ENCODE measurements at regions not wholly inside any gene's neighbourhood (a gene's known extent, or its start where the extent isn't known, plus 50 kb on each side); places are given as distances from the start of the nearest gene placed in this dataset.

DNA sequence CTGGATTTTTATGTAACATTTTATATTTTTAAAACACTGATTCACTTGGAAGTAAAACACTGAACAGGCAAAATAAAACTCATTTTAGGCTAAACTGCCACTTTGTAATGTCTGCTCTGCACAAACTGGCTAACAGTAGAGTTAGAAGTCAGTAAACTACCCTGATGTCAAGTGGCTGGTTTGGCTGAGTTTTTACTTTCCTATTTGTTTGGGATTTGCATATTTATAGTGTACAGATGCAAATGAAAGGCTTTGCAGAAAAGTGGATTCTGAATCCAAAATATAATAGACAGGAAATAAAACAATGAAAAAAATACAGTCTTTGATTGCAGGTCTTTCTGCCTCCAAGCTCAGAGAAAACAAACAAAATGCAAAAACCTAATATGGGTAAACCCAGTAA is 213.1 kb downstream of the CDH26 start:
- H3K36me3 Mint-ChIP-seq (ENCODE audit: unreplicated experiment) = no peaks in the 10 kb centered on the region
- DNase-seq (ENCODE audit: extremely low spot score, unreplicated experiment) = no peak
- no peaks in the 10 kb centered on the region for H3K4me1 Mint-ChIP-seq (ENCODE audit: unreplicated experiment)
- H3K27me3 Mint-ChIP-seq (ENCODE audit: unreplicated experiment) = no peaks in the 10 kb centered on the region
- no peak for TF ChIP-seq CTCF (IDR thresholded peaks at IDR 0.05)
- no peak overlapping the region for H3K27ac Mint-ChIP-seq (ENCODE audit: unreplicated experiment)
- H3K4me3 Mint-ChIP-seq (ENCODE audit: unreplicated experiment) = no peak overlapping the region
- H3K9me3 Mint-ChIP-seq (ENCODE audit: unreplicated experiment) = peaks cover 5% of the 10 kb centered on the region

DNA sequence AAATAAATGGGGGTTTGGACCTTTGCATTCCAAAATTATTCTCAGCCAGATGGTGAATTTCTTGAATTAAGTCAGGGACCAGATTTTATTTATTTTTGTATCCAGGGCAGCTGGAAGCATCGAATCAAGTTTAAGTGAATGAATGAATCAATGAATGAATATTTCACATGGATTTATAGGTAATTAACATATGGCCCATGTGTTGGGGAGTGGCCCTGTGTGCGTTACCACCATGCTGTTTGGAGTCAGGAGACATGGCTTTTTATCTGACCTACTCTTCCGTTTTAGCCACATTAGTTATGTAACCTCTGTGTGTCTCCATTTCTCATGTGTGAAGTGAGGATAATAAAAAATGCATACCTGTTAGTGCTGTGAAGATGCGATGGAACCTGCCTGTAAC is 213.5 kb downstream of the CDH26 start:
- H3K27ac Mint-ChIP-seq (ENCODE audit: unreplicated experiment) = no peak overlapping the region
- H3K36me3 Mint-ChIP-seq (ENCODE audit: unreplicated experiment) = no peaks in the 10 kb centered on the region
- DNase-seq (ENCODE audit: extremely low spot score, unreplicated experiment) = no peak
- peaks cover 5% of the 10 kb centered on the region for H3K9me3 Mint-ChIP-seq (ENCODE audit: unreplicated experiment)
- no peak for TF ChIP-seq CTCF (IDR thresholded peaks at IDR 0.05)
- H3K4me1 Mint-ChIP-seq (ENCODE audit: unreplicated experiment) = no peaks in the 10 kb centered on the region
- H3K27me3 Mint-ChIP-seq (ENCODE audit: unreplicated experiment) = no peaks in the 10 kb centered on the region
- H3K4me3 Mint-ChIP-seq (ENCODE audit: unreplicated experiment) = no peak overlapping the region

GRCh38 chr20:60172346-60172984 is 214.2 kb downstream of the CDH26 start:
- no peaks in the 10 kb centered on the region for H3K4me1 Mint-ChIP-seq (ENCODE audit: unreplicated experiment)
- TF ChIP-seq CTCF (IDR thresholded peaks at IDR 0.05) = no peak
- no peak overlapping the region for H3K4me3 Mint-ChIP-seq (ENCODE audit: unreplicated experiment)
- no peaks in the 10 kb centered on the region for H3K27me3 Mint-ChIP-seq (ENCODE audit: unreplicated experiment)
- H3K27ac Mint-ChIP-seq (ENCODE audit: unreplicated experiment) = no peak overlapping the region
- H3K36me3 Mint-ChIP-seq (ENCODE audit: unreplicated experiment) = no peaks in the 10 kb centered on the region
- no peak for DNase-seq (ENCODE audit: extremely low spot score, unreplicated experiment)
- H3K9me3 Mint-ChIP-seq (ENCODE audit: unreplicated experiment) = peaks cover 5% of the 10 kb centered on the region

- H3K4me3 Mint-ChIP-seq (ENCODE audit: unreplicated experiment) = no peak overlapping the region
- no peak overlapping the region for H3K27ac Mint-ChIP-seq (ENCODE audit: unreplicated experiment)
- no peaks in the 10 kb centered on the region for H3K27me3 Mint-ChIP-seq (ENCODE audit: unreplicated experiment)
- H3K9me3 Mint-ChIP-seq (ENCODE audit: unreplicated experiment) = peaks cover 5% of the 10 kb centered on the region
- TF ChIP-seq CTCF (IDR thresholded peaks at IDR 0.05) = no peak
- no peaks in the 10 kb centered on the region for H3K4me1 Mint-ChIP-seq (ENCODE audit: unreplicated experiment)
- H3K36me3 Mint-ChIP-seq (ENCODE audit: unreplicated experiment) = no peaks in the 10 kb centered on the region
- DNase-seq (ENCODE audit: extremely low spot score, unreplicated experiment) = no peak
These were observed 218.9 kb downstream of the CDH26 start for GRCh38 chr20:60177080-60177479.

- H3K4me3 Mint-ChIP-seq (ENCODE audit: unreplicated experiment) = no peak overlapping the region
- no peaks in the 10 kb centered on the region for H3K4me1 Mint-ChIP-seq (ENCODE audit: unreplicated experiment)
- peaks cover 9% of the 10 kb centered on the region for H3K9me3 Mint-ChIP-seq (ENCODE audit: unreplicated experiment)
- H3K27ac Mint-ChIP-seq (ENCODE audit: unreplicated experiment) = no peak overlapping the region
- no peak for TF ChIP-seq CTCF (IDR thresholded peaks at IDR 0.05)
- H3K27me3 Mint-ChIP-seq (ENCODE audit: unreplicated experiment) = no peaks in the 10 kb centered on the region
- DNase-seq (ENCODE audit: extremely low spot score, unreplicated experiment) = no peak
- H3K36me3 Mint-ChIP-seq (ENCODE audit: unreplicated experiment) = no peaks in the 10 kb centered on the region
These were observed 222.8 kb downstream of the CDH26 start for GRCh38 chr20:60180986-60181385.
